ENCODE measurements at regions not wholly inside any gene's neighbourhood (a gene's known extent, or its start where the extent isn't known, plus 50 kb on each side); places are given as distances from the start of the nearest gene placed in this dataset.

- no peak for TF ChIP-seq ZNF57 (CRISPR knock-in tag; IDR thresholded peaks at IDR 0.05)
Observed at GRCh38 chr6:106913676-106914280, 60.8 kb downstream of the CD24 start (continued).

- no TSS peak for BruUV-seq (replicated peaks)
- ChIA-PET POLR2A (no interaction called here), CTCF (ENCODE audit: low intra/inter-chr PET ratio) (no interaction called here)
- Histone ChIP-seq H3K9ac (ENCODE audit: insufficient read depth in 1 of 2, low read depth in 2 of 2, low read length in 2 of 2) (no peak overlapping the region), H3K9me3 (replicated peaks; ENCODE audit: control insufficient read depth, insufficient read depth, low read depth, low read length) (no peaks in the 10 kb centered on the region; the same call in 1 of the 2 replicates), H3K27ac (ENCODE audit: extremely low read depth, low read depth, low read length) (no peak overlapping the region), H2AFZ (ENCODE audit: low read depth, low read length) (peak overlapping the region; percentile 26; the same call in 1 of the 2 replicates), H3K36me3 (ENCODE audit: control insufficient read depth, insufficient read depth, low read length) (no peaks in the 10 kb centered on the region), H3K79me2 (ENCODE audit: control insufficient read depth, insufficient read depth, low read length) (no peaks in the 10 kb centered on the region), H3K9me1 (ENCODE audit: control insufficient read depth, insufficient read depth, low read length) (no peaks in the 10 kb centered on the region), H3K4me3 (no peak overlapping the region), H4K20me1 (replicated peaks; ENCODE audit: control insufficient read depth, insufficient read depth, low read length) (no peaks in the 10 kb centered on the region), H3K4me1 (replicated peaks in 1 of 2; ENCODE audit: control insufficient read depth in 2 of 2, insufficient read depth in 2 of 2, low read length in 2 of 2) (peaks cover 4 to 30% of the 10 kb centered on the region in 2 experiments; a peak in 4 of 5 replicates), H3K27me3 (ENCODE audit: control insufficient read depth in 2 of 2, insufficient read depth in 2 of 2, low read length in 2 of 2) (no peaks in the 10 kb centered on the region), H3K4me2 (ENCODE audit: insufficient read depth, low read length) (no peak overlapping the region)
- in situ Hi-C loops (cut with MboI) (no loop called here), intact Hi-C loops (cut with micrococcal nuclease) (no loop called here)
- ATAC-seq (no peak), FAIRE-seq (no peak), DNase-seq (ENCODE audit: extremely low read depth in 1 of 4, low spot score in 3 of 4) (no peak)
- TF ChIP-seq MEF2A (IDR thresholded peaks at IDR 0.05; ENCODE audit: control insufficient read depth, low read depth, low read length) (no peak), ZBTB11 (CRISPR knock-in tag; IDR thresholded peaks at IDR 0.05) (peak in 1 of 3 experiments; percentile 31; a peak in 1 of 6 replicates)
Observed at GRCh38 chr6:106913111-106913510, 61.4 kb downstream of the CD24 start.

Data from K562 (cell line).